CD4-positive, alpha-beta T cell treated with Interleukin-12 subunit alpha and Interleukin-12 subunit beta, for 1 hour (primary cell): ENCODE measurements at regions not wholly inside any gene's neighbourhood (a gene's known extent, or its start where the extent isn't known, plus 50 kb on each side); places are given as distances from the start of the nearest gene placed in this dataset.

Experiments
- DNase-seq: peaks from one replicate; pipeline ENCODE4 v3.0.0-alpha.2; 2020

DNA sequence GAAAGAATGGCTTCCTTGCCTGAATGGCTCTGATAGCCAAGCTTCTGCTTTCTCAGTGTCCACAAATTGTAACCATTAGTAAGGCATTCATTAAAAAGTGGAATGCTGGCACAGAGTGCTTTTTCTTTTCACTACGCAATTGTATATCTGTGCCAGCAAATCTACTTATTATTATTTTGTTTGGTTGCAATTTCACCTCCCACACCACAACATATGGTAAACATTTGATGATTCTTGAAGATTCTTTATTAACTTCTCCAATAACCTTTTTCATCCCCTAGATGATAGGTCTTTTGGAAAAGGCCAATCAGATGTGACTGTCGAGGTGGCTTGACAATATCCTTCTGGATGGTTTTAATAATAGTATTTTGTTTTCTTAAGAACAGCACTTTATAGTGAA is 234.1 kb downstream of the TMEM38B start:
- no peak for DNase-seq

DNA sequence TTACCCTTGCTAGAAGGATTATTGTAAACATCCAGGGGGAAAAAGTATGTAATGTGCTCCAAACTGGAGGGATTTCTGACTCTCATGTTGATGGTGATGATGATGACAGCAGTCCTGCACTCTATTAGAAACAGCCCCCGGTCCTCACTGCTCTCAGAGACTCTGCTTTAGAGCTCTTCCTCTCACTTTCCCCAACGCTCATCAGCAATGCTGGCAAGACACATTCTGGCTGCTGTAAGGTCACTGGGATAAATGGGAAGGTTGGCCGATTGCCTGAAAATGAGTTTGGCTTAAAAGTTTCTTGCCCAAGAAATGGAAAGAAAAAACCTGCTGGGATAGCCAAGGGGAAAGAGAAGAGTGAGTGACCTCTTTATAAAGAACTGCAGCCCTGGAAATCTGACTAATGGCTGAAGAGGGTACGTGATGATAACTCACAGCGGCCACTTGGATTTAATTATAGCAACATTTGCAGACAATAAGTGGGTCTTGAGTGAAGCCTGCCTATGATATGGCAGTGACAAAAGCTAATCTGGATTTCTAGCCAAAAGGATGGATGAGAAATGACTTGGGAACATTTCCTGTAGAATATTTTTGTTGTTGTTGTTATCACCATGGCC is 235.8 kb downstream of the TMEM38B start:
- no peak for DNase-seq

DNA sequence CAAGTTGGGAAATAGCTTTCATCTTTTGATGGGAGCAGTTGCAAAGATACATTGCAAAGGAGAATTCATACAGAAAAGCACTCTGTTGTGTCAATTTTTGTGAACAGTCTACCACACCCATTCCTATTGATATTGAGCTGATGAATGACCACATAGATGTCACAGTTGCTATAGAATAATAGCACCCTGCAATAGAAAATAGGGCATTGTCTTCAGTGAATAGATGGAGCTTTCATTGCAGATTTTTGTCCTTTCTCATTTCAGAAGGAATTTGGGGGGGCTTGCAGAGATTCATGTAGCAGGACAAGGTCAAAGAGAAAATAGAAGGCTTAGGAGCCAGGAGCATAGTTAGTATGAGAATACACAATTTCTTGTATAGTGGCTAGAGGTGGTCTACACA is 237.9 kb downstream of the TMEM38B start:
- DNase-seq = no peak

DNA sequence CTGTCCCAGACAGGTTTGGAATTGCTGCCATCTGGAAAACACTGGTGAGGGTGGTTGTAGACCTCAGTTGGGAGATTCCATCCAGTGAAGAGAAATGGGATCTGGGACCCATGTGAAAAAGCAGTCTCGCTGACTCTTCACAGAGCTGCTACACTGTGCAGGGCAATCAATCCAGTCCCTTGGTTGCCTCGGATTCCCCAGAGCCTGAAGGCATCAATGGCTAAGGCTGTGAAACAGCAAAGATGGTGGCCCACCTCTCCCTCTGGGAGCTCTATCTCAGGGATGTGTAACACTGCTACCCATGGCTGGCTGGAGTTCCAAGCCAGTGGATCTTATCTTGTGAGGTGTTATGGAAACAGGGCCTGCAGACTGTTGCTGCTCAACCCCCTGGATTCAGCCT is 256.1 kb downstream of the TMEM38B start:
- no peak for DNase-seq

DNA sequence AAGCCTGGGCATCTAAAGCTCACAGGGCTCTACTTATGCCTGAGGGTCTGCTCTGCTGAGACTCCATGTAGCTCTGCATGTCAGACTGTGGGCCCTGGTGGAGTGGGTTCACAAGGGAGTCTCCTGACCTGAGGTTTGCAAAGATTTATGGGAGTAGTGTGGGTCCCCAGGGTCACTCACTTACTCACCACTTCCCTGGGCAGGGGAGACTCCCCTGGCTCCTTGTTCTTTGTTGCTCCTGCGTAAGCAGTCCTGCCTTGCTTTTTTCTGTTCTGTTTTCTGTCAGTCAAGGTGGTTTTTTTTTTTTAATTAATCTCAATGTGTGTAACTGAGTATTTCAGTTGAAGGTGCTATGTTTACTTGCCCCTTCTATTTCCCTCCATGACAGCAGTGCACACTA is 256.6 kb downstream of the TMEM38B start:
- no peak for DNase-seq

DNA sequence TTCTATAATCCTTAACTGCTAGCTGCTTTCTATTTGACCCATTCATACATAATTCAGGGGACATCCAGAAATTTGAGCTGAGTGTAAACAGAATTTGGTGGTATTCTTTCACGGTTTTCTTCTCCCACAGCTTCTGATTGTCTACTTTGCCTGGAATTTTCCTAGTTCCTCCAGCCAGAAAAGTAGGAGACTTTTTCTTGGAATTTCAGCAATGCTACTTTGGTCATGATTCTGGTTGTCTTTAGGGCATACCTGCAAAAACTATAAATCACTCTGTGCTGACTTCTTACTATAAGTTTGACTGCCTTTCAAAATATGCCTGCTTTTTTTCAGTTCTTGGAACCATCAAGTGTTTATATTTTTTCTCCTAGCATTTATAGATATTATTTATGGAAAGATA is 260.2 kb downstream of the TMEM38B start:
- no peak for DNase-seq

DNA sequence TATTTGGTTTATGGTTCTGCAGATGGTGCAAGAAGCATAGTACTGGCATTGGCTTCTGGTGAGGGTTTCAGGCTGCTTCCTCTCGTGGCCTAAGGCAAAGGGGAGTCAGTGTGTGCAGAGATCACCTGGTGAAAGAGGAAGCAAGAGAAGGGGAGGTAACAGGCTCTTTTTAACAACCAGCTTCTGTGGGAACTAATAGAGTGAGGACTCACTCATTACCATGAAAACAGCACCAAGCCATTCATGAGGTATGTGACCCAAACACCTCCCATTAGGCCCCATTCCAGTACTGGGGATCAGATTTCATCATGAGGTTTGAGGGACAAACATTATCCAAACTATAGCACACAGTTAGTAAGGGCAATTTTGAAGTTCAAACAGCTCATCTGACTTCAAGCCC is 263.5 kb downstream of the TMEM38B start:
- no peak for DNase-seq

DNA sequence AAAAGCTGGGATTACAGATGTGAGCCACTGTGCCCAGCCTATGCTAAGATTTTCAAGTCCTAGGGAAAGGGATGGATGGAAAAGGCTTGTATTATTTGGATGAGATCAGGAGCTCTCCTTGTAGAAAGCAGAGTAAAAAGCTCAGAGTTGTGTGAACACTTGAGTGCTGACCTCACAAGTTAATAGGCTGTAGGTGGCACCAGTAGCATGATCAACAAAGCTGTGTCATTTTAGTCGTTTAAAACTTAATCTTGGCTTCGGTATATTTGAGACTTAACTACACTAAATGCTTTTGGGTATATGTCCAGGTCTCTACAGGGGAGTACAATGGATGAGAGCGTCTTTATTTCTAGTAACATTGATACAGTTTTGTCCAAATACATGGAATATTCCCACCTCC is 264.2 kb downstream of the TMEM38B start:
- no peak for DNase-seq

DNA sequence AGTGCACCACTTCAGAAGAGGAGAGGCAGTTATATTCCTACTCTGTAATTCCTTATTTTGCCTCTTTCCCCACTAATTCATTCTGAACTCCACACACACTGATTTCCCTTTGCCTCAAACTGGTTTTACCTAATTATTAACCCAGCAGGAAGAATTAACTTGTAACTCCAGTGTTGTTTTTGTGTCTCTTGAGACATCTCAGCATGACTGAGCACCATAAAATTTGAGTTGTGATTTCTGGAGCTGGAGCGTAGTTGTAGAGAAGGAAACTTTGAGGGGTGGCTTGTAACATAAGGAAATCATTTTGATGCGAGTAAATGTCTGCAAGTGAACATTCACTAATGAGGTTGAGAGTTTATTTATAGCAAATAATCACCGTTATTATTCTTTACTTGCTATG is 265.2 kb downstream of the TMEM38B start:
- DNase-seq = no peak

DNA sequence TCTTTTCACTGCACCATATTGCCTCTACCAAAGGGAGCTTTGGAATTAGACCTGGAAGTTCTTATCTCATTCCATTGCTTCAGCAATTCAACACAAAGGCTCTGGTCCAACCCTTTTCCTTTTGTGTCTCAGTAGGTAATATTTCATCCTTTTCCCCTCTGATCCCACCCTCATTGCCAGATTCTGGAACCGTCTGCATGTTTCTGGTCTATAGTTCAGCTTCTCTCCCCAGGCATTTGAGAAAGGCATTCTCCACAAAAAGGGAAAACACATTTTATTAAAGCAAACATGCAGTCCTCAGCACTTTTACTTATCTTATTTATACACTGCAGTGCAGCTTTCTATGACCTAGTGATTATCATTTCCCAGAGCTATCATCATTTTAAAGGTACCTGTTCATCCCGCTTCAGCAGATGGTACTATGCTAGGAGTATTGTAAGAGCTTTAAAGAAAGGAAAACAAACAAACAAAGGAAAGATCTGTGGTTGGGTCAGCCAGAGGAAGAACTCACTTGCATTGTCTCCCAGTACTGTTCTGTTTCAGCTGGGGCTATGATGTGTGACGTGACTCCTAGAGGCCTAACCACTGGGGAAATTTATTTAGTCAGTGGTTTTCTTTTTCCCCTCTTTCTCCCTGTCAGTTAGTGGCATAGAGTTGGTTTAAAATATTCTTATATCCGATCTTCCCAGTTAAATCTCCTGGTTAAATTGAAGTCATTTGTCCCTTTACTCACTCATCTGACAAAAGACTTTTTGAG is 269.2 kb downstream of the TMEM38B start:
- no peak for DNase-seq

DNA sequence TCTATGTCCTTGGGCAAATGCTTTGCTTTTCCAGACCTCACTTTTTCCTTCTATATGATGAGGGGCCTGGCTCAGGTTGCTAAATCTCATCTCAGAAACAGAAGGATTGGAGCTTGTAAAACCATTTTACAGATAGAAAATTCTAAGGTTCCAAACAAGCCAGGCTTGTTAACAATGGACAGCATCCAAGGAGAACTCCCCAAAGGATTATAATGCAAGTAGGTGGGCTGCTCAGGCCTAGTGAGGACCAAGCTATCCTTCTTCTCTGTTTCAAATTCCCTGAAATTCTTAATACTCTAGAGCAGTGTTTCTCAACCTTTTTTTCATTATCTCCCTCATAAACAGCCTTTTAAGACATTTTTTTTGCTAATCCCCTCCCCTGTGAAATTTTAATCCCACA is 269.8 kb downstream of the TMEM38B start:
- no peak for DNase-seq

DNA sequence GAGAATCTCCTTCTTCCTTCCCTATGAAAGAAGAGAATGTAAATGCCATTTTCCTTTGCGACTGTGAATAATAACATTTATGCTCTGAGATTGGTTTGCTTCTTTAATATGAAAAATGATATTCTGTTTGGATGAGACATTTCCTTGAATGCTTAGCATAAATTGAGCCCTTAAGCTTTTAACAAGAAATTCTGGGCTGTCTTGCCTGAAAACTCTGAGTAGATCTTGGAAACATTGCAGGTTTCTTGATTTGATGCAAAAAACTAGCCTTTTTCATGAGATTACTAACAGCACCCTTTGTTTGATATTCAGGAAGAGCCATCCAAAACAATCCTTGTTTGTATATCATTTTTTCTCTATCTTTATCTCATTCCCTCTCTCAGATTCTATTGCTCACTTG is 272.5 kb downstream of the TMEM38B start:
- no peak for DNase-seq

DNA sequence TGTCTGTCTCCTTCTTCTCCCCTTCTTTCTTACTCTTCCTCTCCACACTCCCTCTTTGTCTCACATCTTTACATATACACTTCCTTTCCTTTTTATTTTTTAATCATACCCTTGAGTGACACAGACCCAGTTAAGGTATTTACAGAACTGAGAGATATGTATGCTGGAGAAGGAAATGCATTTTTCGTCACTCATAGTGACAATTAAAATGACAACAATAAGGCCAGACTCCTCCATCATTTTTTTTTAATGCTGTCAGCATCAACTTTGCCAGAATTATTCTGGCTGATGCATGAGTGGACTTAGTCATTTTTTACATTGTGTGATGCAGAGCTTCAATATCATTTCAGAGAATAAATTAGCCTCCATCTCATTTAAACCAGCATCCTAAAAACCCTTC is 272.9 kb downstream of the TMEM38B start:
- DNase-seq = no peak

DNA sequence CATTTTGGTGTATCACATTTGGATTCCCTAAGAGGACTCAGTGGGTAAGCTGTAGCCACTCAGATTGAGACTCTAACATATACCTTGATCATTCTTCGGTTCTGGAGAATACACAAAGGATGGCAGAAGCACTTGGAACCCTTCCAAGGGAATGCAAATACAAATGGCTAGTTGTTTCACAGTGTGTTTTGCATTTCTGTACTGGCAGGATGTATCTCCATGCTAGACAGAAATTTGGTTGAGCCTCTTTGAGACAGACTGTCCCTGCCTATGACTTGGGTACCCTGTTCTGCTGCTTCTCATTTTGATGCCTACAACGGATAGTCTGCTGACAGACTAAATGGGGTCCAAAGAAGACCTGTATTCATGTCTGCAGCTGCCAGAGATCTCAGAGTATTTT is 273.5 kb downstream of the TMEM38B start:
- no peak for DNase-seq

DNA sequence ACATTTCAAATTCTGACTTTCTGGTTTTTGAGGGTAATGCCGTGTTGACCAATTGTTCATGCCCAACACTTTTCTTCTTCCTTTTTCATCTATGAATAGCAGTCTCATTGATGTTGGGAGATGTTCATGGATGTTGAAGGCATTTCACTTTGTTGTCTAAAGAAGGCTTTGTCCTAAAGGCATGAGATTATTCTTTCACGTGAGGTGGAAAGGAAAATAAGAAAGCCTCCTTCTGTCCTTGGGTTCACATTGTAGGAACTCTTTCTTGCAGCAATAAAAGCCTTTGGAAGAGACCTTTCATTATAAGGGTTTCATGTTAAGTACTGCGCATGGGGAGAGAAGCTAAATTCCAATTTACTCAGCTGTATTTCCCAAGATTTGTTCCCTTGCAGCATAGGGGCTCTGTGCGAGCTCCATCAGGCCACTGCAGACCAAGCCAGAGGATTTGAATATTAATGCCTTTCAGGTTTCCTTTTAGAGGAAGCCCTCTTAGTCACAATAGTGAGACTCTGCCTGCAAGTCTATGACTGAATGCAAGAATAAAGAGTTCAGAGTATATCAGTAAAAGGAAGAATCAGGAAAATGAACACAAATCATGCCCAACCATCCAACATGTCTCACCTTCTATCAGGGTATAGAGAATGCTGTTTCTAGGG is 274.6 kb downstream of the TMEM38B start:
- no peak for DNase-seq

DNA sequence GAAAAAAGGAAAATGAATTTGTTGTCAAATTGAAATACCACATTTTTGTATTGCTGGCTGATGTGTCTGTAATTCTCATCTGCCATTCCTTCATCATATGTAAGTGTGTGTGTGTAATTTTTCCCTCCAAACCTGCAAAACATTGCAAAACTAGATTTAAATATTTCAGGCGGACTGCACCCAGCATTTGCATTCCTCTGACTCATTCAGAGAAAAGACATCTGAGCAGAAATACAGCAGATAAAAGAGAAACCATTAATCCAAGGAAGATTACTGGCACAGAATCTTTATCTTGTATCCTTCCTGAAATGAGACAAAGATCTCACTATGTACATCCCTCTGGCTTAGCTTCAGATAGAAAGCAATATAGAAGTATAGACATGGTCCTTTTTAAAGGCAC is 275.3 kb downstream of the TMEM38B start:
- DNase-seq = no peak

DNA sequence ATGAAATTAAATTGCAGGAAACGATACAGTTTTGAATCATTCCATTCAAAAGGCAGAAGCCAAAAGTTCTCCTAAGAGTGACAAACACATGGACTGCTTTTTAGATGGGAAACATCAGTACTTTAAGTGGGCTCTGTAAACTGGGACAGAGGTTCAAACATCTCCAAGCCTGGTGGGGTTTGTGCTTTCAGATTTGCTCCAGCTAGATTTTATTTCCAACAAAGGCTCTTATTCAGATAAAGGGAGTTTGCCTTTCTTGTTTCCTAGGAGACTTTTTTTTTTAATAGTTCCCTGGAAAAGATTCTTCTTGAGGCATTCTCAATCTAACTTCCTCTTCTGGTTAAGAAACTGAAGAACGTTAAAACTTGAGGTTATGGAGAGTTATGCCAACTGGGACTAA is 277.6 kb downstream of the TMEM38B start:
- DNase-seq = no peak

DNA sequence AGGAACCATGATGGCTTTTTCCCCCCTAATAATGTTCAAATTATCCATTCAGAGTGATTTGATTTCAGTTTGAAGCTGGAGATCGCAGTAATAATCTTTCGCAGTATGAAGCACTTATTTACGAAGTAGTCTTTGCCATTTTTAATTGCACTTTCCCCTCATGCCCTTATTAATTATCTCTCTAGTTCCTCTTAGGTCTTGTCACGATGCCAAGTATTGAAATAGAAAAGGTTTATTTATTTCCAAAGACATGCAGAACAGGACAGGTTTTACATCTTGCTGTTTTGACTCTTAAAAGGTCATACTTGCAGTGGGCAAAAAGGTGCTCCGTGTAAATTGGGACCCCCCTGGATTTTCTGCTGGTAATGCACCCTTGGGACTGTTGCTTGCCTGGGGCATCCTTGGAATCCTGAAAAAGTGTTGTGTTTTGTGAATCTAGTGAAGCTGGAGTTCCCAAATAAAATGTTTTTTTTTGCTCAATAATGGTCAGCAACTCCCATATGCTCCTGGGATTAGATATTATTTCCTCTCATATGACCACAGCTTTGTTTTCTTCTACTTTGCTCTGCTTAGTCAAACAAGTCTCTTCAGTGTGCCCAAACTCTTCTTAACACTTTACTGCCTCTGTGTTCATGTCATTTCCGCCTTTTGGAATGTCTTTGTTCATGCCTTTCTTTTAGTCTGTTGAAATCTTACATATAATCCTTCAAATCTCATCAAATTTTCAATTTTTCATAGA is 278.3 kb downstream of the TMEM38B start:
- DNase-seq = no peak

DNA sequence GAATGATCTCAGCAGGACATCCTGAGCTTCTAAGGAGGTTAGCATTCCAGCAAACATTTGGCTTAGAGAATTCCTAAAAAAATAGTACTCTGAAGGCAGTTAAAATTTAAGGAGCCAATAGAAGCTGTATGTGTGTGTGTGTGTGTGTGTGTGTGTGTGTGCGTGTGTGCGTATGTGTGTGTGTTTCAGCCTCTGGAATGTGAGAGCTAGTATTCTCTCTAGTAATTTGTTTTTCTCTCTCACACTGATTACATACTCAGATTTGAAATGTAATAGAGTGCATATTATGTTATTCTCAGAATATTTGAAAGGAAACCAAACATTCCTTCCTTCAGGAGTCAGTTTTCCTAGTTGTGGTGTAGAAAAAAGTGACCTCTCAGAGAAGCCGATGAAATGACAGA is 279.6 kb downstream of the TMEM38B start:
- no peak for DNase-seq

DNA sequence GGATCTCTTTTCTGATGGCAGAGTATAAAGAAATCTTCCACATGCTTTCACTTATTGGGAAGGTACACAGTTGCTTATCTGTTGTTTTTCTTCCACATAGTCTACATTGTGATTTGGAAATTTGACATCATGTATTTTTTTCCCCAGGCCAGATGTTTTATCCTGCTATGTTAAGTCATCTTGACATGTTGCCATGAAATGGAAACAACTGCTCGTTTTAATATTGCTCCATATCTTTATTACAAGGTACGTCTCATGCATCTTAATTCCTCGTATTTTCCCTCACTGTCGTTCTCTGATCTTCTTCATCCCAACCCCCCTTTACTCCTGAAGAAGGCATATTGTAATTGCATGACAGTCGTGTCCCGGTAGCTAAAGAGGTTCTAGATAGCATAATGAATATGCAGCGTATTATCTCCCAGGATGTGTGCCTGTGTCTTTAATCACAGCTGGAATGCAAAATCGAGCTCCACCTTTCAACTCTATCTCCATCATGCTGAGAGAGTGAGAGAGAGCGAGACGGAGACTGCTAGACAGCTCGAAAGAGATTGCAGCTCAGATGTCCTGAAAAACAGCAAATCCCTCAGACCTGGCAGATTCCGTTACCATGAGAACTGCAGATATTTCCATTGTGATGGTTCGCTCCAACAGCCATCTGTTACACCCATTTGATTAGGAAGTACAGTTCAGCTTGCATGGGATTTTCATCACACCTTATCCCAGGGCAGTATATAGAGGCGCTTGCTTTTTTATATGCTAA is 281.7 kb downstream of the TMEM38B start:
- DNase-seq = no peak

DNA sequence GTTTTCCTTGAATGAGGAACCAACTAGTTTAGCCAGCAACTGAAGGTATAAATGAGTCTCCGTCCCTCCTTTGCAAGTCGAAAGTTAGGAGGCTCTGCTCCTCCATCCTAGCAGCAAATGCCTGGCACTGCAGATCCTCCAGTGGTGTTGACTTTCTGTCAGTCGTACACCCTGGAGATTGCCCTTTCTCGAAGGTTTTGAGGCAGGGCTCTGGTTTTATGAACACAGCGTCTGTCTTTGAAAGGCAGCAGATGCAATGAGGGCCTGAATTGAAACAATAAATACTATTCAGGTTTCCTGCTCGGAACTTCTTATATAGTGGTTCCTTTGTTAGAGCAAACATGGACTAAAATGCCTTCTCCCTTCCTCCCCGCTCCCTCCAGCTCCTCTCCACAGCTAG is 284.0 kb downstream of the TMEM38B start:
- DNase-seq = no peak

DNA sequence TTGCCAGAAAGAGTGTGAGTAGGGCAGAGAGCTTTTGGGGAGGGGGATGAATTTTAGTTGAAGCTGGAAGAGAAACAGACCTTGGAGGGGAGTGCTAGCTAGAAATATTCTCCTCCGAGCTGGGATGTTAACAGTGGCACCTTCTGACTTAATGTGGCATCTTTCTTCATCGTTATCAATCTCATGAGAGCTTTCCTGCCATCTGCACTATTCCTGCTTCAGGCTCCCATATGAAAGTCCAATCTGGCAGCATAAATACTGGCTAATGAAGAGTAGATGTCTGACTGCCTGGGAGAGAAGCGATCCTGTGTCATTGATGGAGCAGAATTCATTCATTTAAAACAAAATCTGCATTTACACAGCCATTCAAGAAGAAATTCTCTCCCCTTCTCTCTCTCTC is 284.5 kb downstream of the TMEM38B start:
- no peak for DNase-seq

DNA sequence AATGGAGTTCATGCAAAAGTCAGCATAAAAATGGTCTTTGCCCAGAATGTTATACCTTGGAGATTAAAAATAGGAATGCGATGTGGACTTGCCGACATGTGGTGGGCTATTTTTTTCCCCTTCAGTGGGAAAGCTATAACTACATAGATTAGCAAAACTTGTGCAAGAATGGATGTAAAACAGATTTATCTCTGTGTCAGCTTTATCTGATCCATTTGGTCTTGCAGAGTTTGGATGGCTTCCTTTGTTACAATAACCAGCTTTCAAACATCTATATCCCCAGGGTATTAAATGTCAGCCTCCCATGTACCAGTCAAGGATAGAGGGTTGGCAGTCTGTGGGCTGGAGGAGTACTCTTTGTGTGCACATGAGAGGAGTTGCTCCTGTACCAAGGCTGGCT is 284.9 kb downstream of the TMEM38B start:
- DNase-seq = no peak
